Activated CD8-positive, alpha-beta T cell treated with anti-CD3 and anti-CD28 coated beads, Interleukin-2, amount 10 ng/mL, durations not matched to agents 7 days and 5 days (primary cell): ENCODE measurements at regions not wholly inside any gene's neighbourhood (a gene's known extent, or its start where the extent isn't known, plus 50 kb on each side); places are given as distances from the start of the nearest gene placed in this dataset.
"Not testable (repeated sequence)": the region's sequence is repeated elsewhere in the genome, so short reads cannot be mapped to it uniquely, and the experiment has no call there.

Source experiments
- ATAC-seq: fragments of 150-1000 bp; cut with Tn5 transposase; one replicate; pipeline ENCODE4 v1.10.0; 2021; ENCODE audit warnings: moderate library complexity
- CTCF ChIA-PET: fragments of 350-600 bp; sonication (Branson Sonifier 250); formaldehyde crosslinking; loops from one replicate; lab custom pipeline; 2021; ENCODE audit warnings: antibody characterized with exemption; lab: Charles Lee
- POLR2A ChIA-PET: fragments of 350-600 bp; sonication (Branson Sonifier 250); formaldehyde crosslinking; loops from one replicate; lab custom pipeline; 2021; ENCODE audit warnings: antibody characterized with exemption; lab: Charles Lee
- DNase-seq: peaks from one replicate; pipeline ENCODE4 v3.0.0-alpha.2; 2020
- H3K27ac Mint-ChIP-seq: one replicate; pipeline ENCODE4 v1.8.0; 2021; ENCODE audit warnings: mild to moderate bottlenecking, mixed read lengths
- H3K27me3 Mint-ChIP-seq: one replicate; pipeline ENCODE4 v1.8.0; 2021; ENCODE audit warnings: low read depth, mixed read lengths
- H3K36me3 Mint-ChIP-seq: one replicate; pipeline ENCODE4 v1.8.0; 2021; ENCODE audit warnings: low read depth, mixed read lengths
- H3K4me1 Mint-ChIP-seq: one replicate; pipeline ENCODE4 v1.8.0; 2021; ENCODE audit warnings: low read depth, mixed read lengths
- H3K4me3 Mint-ChIP-seq: one replicate; pipeline ENCODE4 v1.8.0; 2021; ENCODE audit warnings: mild to moderate bottlenecking, mixed read lengths
- H3K9me3 Mint-ChIP-seq: one replicate; pipeline ENCODE4 v1.8.0; 2022; ENCODE audit warnings: mixed read lengths; ENCODE audit not compliant: insufficient read depth

DNA sequence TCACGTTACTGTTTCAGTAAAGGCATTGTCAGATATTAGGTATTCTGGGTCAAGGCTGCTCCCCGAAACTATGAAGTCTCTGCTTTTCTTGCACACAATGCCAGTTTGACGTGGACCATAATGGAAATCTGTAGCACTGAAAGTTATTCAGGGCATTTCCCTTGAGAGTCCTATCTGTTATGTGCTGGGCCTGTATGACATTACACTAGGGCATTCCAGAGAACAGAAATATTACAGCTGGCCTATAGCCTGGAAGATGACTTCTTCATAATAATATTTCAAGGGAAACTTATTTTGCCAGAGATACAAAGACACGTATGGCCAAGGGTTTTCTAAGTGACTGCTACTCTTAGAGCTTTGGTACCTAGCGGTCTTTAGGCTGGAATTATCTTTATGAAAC, 613.6 kb upstream of the CBLB start:
- H3K4me1 Mint-ChIP-seq, result no peaks in the 10 kb centered on the region
- H3K9me3 Mint-ChIP-seq, result peaks cover 17% of the 10 kb centered on the region
- no peak overlapping the region for H3K27ac Mint-ChIP-seq
- no peak overlapping the region for H3K4me3 Mint-ChIP-seq
- POLR2A ChIA-PET, result no interaction called here
- CTCF ChIA-PET, result no interaction called here
- H3K27me3 Mint-ChIP-seq, result no peaks in the 10 kb centered on the region
- ATAC-seq (no peak), DNase-seq (no peak)
- peaks cover 4% of the 10 kb centered on the region for H3K36me3 Mint-ChIP-seq

DNA sequence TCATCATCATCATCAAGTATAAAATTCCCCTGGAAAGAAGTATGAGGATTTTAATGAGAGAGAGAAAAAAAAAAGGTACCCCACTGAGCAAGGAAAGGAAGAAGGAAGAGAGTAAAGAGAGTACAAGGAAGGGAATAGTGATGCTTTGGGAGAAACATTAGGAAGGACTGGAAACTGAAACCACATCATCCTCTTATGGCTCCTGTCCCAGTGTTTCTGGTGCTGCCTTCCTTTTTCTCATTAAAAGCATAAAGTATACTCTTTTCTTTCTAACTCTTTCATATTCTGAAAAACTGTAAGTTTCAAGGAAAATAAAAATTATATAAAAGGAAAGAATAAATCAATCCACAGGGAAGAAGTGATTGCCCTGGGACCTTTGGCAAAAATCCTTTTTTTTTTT, 616.4 kb upstream of the CBLB start:
- Mint-ChIP-seq H3K4me1 (no peaks in the 10 kb centered on the region), H3K27me3 (no peaks in the 10 kb centered on the region), H3K36me3 (no peaks in the 10 kb centered on the region), H3K9me3 (peaks cover 9% of the 10 kb centered on the region), H3K4me3 (no peak overlapping the region), H3K27ac (no peak overlapping the region)
- DNase-seq, result no peak
- ChIA-PET POLR2A (no interaction called here), CTCF (no interaction called here)
- ATAC-seq, result no peak

DNA sequence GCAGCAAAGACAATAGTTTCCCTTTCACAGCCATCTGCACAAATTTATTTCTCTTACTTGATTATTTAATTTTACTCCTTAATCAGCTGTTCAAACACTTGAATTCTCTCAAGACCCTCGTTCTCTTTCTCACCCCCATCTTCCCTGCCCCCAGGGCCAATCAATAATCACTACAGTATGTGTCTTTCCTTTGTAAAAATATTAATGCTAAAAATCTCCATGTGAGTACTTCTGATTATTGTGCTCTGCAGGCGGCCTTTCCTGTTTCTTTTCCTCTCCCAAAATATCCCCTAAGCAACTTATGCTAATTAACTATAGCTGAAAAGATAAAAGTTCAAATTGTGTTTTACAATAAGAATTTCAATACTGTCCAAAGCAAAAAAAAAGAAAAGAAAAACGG, 617.0 kb upstream of the CBLB start:
- H3K36me3 Mint-ChIP-seq, result no peaks in the 10 kb centered on the region
- POLR2A ChIA-PET, result no interaction called here
- H3K4me3 Mint-ChIP-seq, result no peak overlapping the region
- no peaks in the 10 kb centered on the region for H3K27me3 Mint-ChIP-seq
- DNase-seq, result no peak
- H3K9me3 Mint-ChIP-seq, result peaks cover 9% of the 10 kb centered on the region
- no peaks in the 10 kb centered on the region for H3K4me1 Mint-ChIP-seq
- ATAC-seq, result no peak
- no peak overlapping the region for H3K27ac Mint-ChIP-seq
- CTCF ChIA-PET, result no interaction called here

DNA sequence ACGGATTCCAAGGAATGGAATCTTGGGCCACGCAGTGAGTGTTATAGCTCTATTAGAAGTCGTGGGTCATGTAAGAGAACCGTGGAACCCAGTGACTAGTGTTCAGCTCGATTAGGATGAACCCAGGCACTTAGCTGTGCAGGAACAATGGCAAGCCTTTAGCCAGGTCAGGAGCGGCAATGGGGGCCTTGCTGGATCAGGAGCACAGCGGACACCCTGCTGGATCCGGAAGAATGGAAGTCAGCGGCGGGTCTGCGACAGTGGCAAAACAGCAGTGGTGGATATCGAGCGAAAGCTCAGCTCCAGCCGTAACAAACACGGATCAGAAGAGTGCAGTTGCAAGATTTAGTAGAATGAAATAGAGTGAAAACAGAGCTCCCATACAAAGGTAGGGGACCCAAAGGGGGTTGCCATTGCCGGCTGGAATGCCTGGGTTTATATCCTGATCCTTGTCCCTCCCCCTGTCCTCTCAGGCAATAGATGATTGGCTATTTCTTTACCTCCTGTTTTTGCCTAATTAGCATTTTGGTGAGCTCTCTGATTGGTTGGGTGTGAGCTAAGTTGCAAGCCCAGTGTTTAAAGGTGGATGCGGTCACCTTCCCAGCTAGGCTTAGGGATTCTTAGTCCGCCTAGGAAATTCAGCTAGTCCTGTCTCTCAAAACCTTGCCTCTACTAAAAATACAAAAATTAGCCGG, 618.3 kb upstream of the CBLB start:
- ATAC-seq, H3K4me3 Mint-ChIP-seq, H3K27me3 Mint-ChIP-seq, DNase-seq, POLR2A ChIA-PET, H3K27ac Mint-ChIP-seq, H3K4me1 Mint-ChIP-seq, H3K9me3 Mint-ChIP-seq, CTCF ChIA-PET, H3K36me3 Mint-ChIP-seq: not testable (repeated sequence)

DNA sequence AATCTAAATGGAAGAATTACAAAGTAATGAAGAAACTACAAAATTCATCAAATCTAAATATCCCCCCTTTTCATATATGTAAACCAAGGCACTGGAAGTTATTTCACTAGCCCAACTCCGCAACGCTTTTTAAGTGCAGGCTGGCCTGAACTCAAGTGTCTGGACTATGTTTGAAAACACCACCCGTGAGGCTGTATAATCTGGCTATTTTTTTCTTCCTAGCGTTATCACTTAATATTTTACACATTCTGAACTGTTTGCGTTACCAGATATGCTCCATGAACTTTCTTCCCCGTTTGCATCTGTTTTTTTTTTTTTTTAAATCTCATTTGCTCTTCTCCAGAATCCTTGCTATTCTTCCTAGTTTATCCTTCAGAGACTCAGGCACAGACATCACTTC, 619.5 kb upstream of the CBLB start:
- POLR2A ChIA-PET, result no interaction called here
- DNase-seq, result no peak
- CTCF ChIA-PET, result no interaction called here
- no peak overlapping the region for H3K27ac Mint-ChIP-seq
- H3K4me1 Mint-ChIP-seq, result no peaks in the 10 kb centered on the region
- no peaks in the 10 kb centered on the region for H3K27me3 Mint-ChIP-seq
- no peaks in the 10 kb centered on the region for H3K36me3 Mint-ChIP-seq
- H3K4me3 Mint-ChIP-seq, result no peak overlapping the region
- ATAC-seq, result no peak
- H3K9me3 Mint-ChIP-seq, result peaks cover 9% of the 10 kb centered on the region

DNA sequence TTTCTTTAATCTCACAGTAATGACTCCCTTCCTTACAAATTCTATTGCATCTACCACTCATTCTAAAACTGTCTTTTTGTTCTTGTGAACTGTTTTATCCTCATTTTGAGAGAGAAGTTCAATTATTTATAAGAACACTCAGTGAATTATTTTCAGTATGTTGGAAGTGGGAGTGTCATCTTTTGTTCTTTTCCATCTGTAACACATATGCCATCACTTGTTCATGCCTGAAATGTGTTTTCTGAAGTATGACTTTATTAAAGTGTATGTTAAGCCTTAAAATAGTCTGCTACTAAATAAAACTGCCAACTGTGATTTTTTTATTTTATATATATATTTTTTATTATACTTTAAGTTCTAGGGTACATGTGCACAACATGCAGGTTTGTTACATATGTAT, 623.0 kb upstream of the CBLB start:
- CTCF ChIA-PET, result no interaction called here
- Mint-ChIP-seq H3K4me1 (no peaks in the 10 kb centered on the region), H3K4me3 (no peak overlapping the region), H3K27ac (no peak overlapping the region), H3K9me3 (peaks cover 9% of the 10 kb centered on the region), H3K36me3 (no peaks in the 10 kb centered on the region), H3K27me3 (no peaks in the 10 kb centered on the region)
- POLR2A ChIA-PET, result no interaction called here
- ATAC-seq, result no peak
- no peak for DNase-seq

DNA sequence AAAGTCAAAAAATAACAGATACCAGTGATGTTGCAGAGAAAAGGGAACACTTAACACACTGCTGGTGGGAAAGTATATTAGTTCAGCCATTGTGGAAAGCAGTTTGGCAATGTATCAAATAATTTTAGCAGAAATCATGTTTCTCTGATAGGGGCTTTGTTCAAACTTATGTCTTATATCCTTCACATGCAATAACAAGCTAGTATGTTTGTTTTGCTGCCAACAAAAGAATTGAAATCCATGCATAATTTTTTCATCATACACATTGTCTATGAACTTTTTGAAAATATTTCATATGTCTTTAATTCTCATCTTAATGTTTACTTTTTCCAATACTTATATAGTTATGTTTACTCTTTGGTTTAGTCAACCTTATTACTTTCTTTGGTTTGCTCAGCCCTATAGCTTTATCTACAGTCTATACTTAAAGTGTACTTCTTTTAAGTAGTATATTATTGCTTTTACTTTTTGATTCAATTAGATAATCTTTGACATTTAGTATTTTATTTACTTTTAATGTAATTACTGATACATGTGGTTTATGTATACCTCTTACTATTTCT, 639.6 kb upstream of the CBLB start:
- Mint-ChIP-seq H3K4me1 (no peaks in the 10 kb centered on the region), H3K4me3 (no peak overlapping the region), H3K27me3 (no peaks in the 10 kb centered on the region), H3K9me3 (no peaks in the 10 kb centered on the region), H3K27ac (no peak overlapping the region), H3K36me3 (no peaks in the 10 kb centered on the region)
- no peak for DNase-seq
- ATAC-seq, result no peak
- CTCF ChIA-PET, result no interaction called here
- POLR2A ChIA-PET, result no interaction called here

DNA sequence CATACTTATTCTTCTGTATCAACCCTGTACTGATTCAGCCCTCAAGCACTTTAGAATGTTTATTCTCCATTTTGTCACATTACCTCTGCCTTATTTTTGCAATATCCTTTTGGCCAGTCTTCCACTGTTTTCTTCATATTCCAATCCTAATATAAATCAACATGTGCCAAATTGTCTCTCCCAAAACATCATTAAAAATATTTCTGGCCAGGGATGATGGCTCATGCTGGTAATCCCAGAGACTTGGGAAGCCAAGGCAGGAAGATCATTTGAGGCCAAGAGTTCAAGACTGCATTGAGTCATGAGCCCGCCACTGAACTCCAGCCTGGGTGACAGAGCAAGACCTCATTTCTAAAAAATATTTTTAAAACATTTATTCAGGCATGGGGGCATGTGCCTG, 641.4 kb upstream of the CBLB start:
- ChIA-PET POLR2A (no interaction called here), CTCF (interaction anchor here (1.0 kb wide), 1 partner anchor 9 kb away, joined by 4 read pairs; no protein-coding TSS in a partner anchor)
- Mint-ChIP-seq H3K27me3 (no peaks in the 10 kb centered on the region), H3K4me1 (no peaks in the 10 kb centered on the region), H3K27ac (no peak overlapping the region), H3K9me3 (no peaks in the 10 kb centered on the region), H3K36me3 (no peaks in the 10 kb centered on the region), H3K4me3 (no peak overlapping the region)
- ATAC-seq (no peak), DNase-seq (no peak)

DNA sequence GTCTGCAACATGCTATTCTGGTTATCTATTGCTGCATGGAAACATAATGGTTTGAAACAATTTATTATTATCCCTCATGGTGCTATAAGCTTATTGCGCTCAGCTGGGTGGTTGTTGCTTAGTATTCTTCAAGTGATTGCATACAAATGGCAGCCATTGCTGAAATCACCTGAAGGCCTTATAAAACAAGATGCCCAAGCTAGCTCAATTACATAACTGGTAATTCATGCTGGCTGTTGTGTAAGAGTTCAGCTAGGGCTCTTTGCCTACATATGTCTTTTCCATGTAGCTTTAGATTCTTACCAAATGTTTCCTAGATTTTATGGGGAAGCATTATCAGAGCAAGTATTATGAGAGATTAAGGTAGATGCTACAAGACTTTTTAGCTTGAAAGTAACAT, 644.0 kb upstream of the CBLB start:
- no peak overlapping the region for H3K27ac Mint-ChIP-seq
- no peaks in the 10 kb centered on the region for H3K4me1 Mint-ChIP-seq
- POLR2A ChIA-PET, result no interaction called here
- H3K36me3 Mint-ChIP-seq, result no peaks in the 10 kb centered on the region
- no peak for ATAC-seq
- no peaks in the 10 kb centered on the region for H3K27me3 Mint-ChIP-seq
- CTCF ChIA-PET, result no interaction called here
- no peak for DNase-seq
- no peaks in the 10 kb centered on the region for H3K9me3 Mint-ChIP-seq
- H3K4me3 Mint-ChIP-seq, result no peak overlapping the region

DNA sequence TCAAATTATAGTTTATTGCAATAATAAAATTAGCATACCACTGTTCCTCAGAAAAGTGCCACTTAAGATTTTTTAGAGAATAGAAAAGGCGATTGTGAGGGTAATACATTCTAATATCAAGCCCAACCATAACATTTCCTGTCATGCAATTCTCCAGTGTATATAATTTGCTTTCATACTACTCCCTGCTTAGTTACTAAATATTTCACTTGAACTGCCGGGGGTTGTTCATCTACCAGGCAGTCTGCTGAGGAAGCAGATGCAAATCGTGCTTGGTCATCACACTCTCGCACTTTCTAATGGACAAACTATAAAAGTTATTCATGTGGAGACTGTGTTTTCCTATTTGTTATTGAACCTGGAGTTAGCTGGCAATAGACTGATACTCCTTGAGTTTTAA, 645.6 kb upstream of the CBLB start:
- Mint-ChIP-seq H3K4me1 (no peaks in the 10 kb centered on the region), H3K27ac (no peak overlapping the region), H3K9me3 (no peaks in the 10 kb centered on the region), H3K27me3 (no peaks in the 10 kb centered on the region), H3K36me3 (no peaks in the 10 kb centered on the region), H3K4me3 (no peak overlapping the region)
- ATAC-seq, result no peak
- no peak for DNase-seq
- POLR2A ChIA-PET, result no interaction called here
- CTCF ChIA-PET, result no interaction called here

DNA sequence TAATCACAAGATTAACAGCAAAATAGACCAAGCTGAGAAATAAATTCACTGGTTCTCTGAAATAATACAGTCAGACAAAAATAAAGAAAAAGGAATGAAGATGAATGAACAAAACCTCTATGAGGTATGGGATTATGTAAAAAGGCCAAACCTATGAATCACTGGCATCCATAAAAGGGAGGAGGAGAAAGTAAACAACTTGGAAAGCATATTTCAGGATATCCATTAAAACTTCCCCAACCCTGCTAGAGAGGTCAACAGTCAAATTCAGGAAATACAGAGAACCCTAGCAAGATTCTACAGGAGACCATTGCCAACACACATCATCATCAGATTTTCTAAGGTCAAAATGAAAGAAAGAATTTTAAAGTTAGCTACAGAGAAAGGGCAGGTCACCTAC, 649.7 kb upstream of the CBLB start:
- ATAC-seq, result no peak
- Mint-ChIP-seq H3K4me1 (no peaks in the 10 kb centered on the region), H3K36me3 (no peaks in the 10 kb centered on the region), H3K27ac (no peak overlapping the region), H3K9me3 (no peaks in the 10 kb centered on the region), H3K27me3 (no peaks in the 10 kb centered on the region), H3K4me3 (no peak overlapping the region)
- DNase-seq, result no peak
- ChIA-PET CTCF (interaction anchor here (0.9 kb wide), 1 partner anchor 9 kb away, joined by 4 read pairs; no protein-coding TSS in a partner anchor), POLR2A (no interaction called here)

DNA sequence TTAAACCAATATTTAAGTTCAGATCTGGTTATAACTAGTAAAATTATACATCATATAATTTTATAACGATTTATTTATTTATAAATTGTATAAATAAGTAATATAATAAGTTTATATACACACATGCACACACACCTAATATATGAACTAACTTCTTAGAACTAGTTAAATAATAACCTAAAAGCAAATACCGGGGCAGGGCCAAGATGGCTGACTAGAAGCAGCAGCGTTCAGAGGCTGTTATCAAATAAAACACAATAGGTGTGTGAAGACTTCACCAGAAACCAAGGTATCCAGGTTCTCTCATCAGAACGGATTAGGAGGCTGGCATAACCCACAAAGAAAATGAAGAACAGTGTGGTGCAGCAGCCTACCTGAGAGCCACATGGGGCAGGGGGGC, 653.6 kb upstream of the CBLB start:
- H3K27me3 Mint-ChIP-seq, result no peaks in the 10 kb centered on the region
- H3K36me3 Mint-ChIP-seq, result no peaks in the 10 kb centered on the region
- H3K4me1 Mint-ChIP-seq, result no peaks in the 10 kb centered on the region
- ChIA-PET POLR2A (no interaction called here), CTCF (no interaction called here)
- H3K9me3 Mint-ChIP-seq, result peaks cover 3% of the 10 kb centered on the region
- H3K4me3 Mint-ChIP-seq, result no peak overlapping the region
- ATAC-seq, result no peak
- no peak overlapping the region for H3K27ac Mint-ChIP-seq
- DNase-seq, result no peak

DNA sequence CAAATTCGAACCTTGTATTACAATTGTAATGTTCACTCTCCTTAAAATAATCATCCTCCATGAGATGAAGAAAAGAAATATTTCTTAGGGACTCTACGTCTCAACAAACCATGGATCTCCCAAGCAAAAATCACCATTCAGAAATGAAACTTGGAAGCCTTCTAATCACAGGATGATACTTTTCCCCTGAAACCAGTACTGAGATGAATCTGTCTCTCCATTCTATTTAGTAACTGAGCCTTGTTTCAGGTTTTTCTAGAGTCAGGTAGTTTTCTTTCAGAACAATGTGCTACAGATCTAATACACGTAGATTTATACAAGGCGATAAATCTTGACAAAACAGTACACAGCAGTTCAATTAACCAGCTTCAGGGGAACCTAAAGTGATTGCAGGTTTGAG, 660.1 kb upstream of the CBLB start:
- no peak for ATAC-seq
- H3K4me1 Mint-ChIP-seq, result peaks cover 8% of the 10 kb centered on the region
- no peak overlapping the region for H3K27ac Mint-ChIP-seq
- no peaks in the 10 kb centered on the region for H3K27me3 Mint-ChIP-seq
- H3K36me3 Mint-ChIP-seq, result peaks cover 7% of the 10 kb centered on the region
- ChIA-PET CTCF (no interaction called here), POLR2A (no interaction called here)
- H3K4me3 Mint-ChIP-seq, result no peak overlapping the region
- no peak for DNase-seq
- peaks cover 3% of the 10 kb centered on the region for H3K9me3 Mint-ChIP-seq
